ENCODE measurements at regions not wholly inside any gene's neighbourhood (a gene's known extent, or its start where the extent isn't known, plus 50 kb on each side); places are given as distances from the start of the nearest gene placed in this dataset.

DNA sequence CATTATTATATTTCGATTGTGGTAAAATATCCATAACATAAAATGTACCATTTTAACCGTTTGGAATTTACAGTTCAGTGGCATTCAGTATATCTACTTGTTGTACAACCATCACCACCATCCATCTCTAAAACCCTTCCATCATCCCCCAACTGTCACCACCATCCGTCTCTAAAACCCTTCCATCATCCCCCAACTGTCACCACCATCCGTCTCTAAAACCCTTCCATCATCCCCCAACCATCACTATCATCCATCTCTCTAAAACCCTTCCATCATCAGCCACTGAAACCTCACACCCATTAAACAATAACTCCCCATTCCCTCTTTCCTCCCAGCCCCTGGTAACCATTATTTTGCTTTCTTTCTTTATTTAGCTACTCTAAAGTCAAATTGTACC lies 144.2 kb upstream of the EEA1 start:
- WGBS: 74% methylated on average over 4 of the region's 4 CpGs
- no peak for DNase-seq (ENCODE audit: extremely low spot score)
- Histone ChIP-seq H3K4me3 (no peak overlapping the region), H3K27ac (replicated peaks in 1 of 4) (no peak overlapping the region), H3K36me3 (no peaks in the 10 kb centered on the region), H3K4me1 (peaks cover 0 to 6% (median 0%) of the 10 kb centered on the region in 4 donors), H3K27me3 (no peaks in the 10 kb centered on the region), H3K9me3 (no peaks in the 10 kb centered on the region)
- intact Hi-C loops (cut with DNase I): no loop called here
- TF ChIP-seq EP300 (IDR thresholded peaks at IDR 0.05) (no peak), POLR2A (IDR thresholded peaks at IDR 0.05; ENCODE audit: low read depth) (no peak), POLR2AphosphoS5 (IDR thresholded peaks at IDR 0.05) (no peak)
- TF ChIP-seq, protein P1, sequence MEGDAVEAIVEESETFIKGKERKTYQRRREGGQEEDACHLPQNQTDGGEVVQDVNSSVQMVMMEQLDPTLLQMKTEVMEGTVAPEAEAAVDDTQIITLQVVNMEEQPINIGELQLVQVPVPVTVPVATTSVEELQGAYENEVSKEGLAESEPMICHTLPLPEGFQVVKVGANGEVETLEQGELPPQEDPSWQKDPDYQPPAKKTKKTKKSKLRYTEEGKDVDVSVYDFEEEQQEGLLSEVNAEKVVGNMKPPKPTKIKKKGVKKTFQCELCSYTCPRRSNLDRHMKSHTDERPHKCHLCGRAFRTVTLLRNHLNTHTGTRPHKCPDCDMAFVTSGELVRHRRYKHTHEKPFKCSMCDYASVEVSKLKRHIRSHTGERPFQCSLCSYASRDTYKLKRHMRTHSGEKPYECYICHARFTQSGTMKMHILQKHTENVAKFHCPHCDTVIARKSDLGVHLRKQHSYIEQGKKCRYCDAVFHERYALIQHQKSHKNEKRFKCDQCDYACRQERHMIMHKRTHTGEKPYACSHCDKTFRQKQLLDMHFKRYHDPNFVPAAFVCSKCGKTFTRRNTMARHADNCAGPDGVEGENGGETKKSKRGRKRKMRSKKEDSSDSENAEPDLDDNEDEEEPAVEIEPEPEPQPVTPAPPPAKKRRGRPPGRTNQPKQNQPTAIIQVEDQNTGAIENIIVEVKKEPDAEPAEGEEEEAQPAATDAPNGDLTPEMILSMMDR (IDR thresholded peaks at IDR 0.05): no peak

DNA sequence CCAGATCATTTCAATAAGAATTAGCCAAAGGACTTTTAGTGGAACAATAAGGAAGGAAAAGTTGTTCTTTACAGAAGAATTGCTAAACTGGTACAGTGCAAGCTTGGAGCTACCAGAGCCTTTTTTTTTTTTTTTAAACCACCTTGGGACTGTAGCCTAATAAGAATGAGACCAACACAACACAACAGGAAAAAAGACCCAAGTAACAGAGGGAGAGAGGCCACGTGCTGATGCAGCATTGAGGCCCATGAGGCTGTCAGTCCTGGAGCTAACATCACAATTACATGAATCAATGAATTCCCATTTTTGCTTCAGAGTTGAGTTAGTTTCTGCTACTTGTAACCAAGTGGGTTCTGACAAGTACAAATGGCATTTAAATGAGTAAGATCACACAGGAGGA lies 149.0 kb upstream of the EEA1 start:
- intact Hi-C loops (cut with DNase I): no loop called here
- Histone ChIP-seq H3K4me3 (no peak overlapping the region), H3K36me3 (no peaks in the 10 kb centered on the region), H3K27ac (replicated peaks in 1 of 4) (no peak overlapping the region), H3K9me3 (no peaks in the 10 kb centered on the region), H3K4me1 (peaks cover 0 to 7% (median 0%) of the 10 kb centered on the region in 4 donors), H3K27me3 (no peaks in the 10 kb centered on the region)
- DNase-seq (ENCODE audit: extremely low spot score): no peak
- WGBS: 56% methylated on average over 1 of the region's 1 CpG
- TF ChIP-seq POLR2AphosphoS5 (IDR thresholded peaks at IDR 0.05) (no peak), POLR2A (IDR thresholded peaks at IDR 0.05; ENCODE audit: low read depth) (no peak), EP300 (IDR thresholded peaks at IDR 0.05) (no peak)
- TF ChIP-seq, protein P1 (IDR thresholded peaks at IDR 0.05): no peak

DNA sequence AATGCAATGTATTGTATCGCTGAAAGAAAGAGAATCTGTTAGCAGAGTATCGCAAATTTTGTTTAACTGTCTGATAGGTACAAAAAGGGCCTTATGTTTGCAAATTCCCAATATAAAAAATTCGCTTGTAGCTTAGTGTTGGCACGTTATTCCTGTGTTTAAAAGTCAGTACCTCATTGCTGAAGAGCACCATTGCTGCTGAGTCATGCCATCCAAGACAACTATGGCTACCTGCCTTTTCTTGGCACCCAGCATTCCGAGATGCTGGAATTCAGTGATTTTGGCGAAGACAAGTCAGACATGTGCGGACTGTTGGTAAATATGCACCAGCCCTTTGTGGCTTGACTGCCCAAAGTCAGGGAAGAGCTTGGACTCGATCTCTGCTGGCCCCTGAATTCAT lies 149.5 kb upstream of the EEA1 start:
- intact Hi-C loops (cut with DNase I): no loop called here
- peaks cover 0 to 7% (median 0%) of the 10 kb centered on the region in 4 donors for H3K4me1 ChIP-seq
- no peak for TF ChIP-seq POLR2A (IDR thresholded peaks at IDR 0.05; ENCODE audit: low read depth)
- TF ChIP-seq, protein P1 (IDR thresholded peaks at IDR 0.05): no peak
- DNase-seq (ENCODE audit: extremely low spot score): no peak
- 97% methylated on average over 4 of the region's 8 CpGs for WGBS
- H3K9me3 ChIP-seq: no peaks in the 10 kb centered on the region
- H3K27ac ChIP-seq (replicated peaks in 1 of 4): no peak overlapping the region
- H3K27me3 ChIP-seq: no peaks in the 10 kb centered on the region
- H3K4me3 ChIP-seq: no peak overlapping the region
- H3K36me3 ChIP-seq: no peaks in the 10 kb centered on the region

DNA sequence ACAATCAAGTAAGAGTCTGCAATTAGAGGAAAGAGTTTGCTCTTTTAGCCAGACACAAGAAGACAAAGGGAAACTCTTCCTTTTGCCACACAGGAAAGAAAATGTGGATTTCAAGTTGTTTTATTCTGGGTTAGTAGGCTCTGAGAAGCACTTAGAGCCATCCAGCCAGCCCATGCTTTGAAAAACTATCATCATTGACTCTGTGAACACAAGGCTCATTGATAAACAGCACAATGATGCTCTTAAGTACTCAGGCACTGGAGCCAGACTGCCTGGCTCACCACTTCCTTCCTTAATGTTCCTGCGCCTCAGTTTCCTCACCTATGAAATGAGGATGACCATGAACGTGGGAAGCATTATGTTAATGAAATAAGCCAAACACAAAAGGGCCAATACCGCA lies 150.2 kb upstream of the EEA1 start:
- H3K36me3 ChIP-seq: no peaks in the 10 kb centered on the region
- TF ChIP-seq EP300 (IDR thresholded peaks at IDR 0.05): no peak
- H3K4me1 ChIP-seq: peaks cover 0 to 7% (median 0%) of the 10 kb centered on the region in 4 donors
- intact Hi-C loops (cut with DNase I): no loop called here
- H3K27me3 ChIP-seq: no peaks in the 10 kb centered on the region
- no peak overlapping the region for H3K4me3 ChIP-seq
- no peak overlapping the region for H3K27ac ChIP-seq (replicated peaks in 1 of 4)
- no peak for DNase-seq (ENCODE audit: extremely low spot score)
- no peaks in the 10 kb centered on the region for H3K9me3 ChIP-seq
- WGBS: 93% methylated on average over 3 of the region's 3 CpGs

DNA sequence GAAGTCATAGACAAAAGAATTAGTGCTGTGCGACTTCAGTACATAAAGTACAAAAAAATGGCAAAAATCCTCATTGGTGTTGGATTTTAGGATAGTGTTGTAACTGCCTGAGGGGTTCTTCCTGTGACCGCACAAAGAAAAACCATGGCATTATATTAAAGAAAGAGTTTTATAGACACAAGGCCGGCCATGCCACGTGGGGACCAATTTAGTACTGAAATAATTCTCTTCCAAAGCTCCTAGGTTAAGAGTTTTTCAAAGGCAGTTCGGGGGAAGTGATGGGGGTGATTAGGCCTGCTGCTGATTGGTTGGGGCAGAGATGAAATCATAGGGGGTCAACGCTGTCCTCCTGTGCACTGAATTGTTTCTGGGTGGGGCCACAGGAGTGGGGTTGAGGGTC lies 150.9 kb upstream of the EEA1 start:
- intact Hi-C loops (cut with DNase I): no loop called here
- H3K36me3 ChIP-seq: no peaks in the 10 kb centered on the region
- no peaks in the 10 kb centered on the region for H3K9me3 ChIP-seq
- 89% methylated on average over 6 of the region's 6 CpGs for WGBS
- no peak for DNase-seq (ENCODE audit: extremely low spot score)
- no peak overlapping the region for H3K27ac ChIP-seq (replicated peaks in 1 of 4)
- peaks cover 0 to 7% (median 0%) of the 10 kb centered on the region in 4 donors for H3K4me1 ChIP-seq
- no peak for TF ChIP-seq POLR2A (IDR thresholded peaks at IDR 0.05; ENCODE audit: low read depth)
- no peak for TF ChIP-seq POLR2AphosphoS5 (IDR thresholded peaks at IDR 0.05)
- no peak for TF ChIP-seq EP300 (IDR thresholded peaks at IDR 0.05)
- TF ChIP-seq, protein P1 (IDR thresholded peaks at IDR 0.05): no peak
- no peaks in the 10 kb centered on the region for H3K27me3 ChIP-seq
- H3K4me3 ChIP-seq: no peak overlapping the region

All from esophagus muscularis mucosa (tissue), 4 donors.